HFF-Myc (cell line): ENCODE measurements at regions not wholly inside any gene's neighbourhood (a gene's known extent, or its start where the extent isn't known, plus 50 kb on each side); places are given as distances from the start of the nearest gene placed in this dataset.

Source experiments
- DNase-seq: peaks from one replicate; pipeline ENCODE4 v3.0.0-alpha.2; 2011; ENCODE audit warnings: low read depth; ENCODE audit errors: extremely low read depth
- H3K4me3 ChIP-seq: replicated peaks from 2 replicates; pipeline ENCODE4 v1.5.1; 2011; ENCODE audit warnings: low read depth, mild to moderate bottlenecking, control low read depth, low read length
- TF ChIP-seq, protein P1 (sequence below): IDR thresholded peaks from 2 replicates; pipeline ENCODE4 v1.5.1; 2012; ENCODE audit warnings: mild to moderate bottlenecking, low read depth, low read length, control low read depth; ENCODE audit errors: missing control alignments

- TF ChIP-seq, protein P1, sequence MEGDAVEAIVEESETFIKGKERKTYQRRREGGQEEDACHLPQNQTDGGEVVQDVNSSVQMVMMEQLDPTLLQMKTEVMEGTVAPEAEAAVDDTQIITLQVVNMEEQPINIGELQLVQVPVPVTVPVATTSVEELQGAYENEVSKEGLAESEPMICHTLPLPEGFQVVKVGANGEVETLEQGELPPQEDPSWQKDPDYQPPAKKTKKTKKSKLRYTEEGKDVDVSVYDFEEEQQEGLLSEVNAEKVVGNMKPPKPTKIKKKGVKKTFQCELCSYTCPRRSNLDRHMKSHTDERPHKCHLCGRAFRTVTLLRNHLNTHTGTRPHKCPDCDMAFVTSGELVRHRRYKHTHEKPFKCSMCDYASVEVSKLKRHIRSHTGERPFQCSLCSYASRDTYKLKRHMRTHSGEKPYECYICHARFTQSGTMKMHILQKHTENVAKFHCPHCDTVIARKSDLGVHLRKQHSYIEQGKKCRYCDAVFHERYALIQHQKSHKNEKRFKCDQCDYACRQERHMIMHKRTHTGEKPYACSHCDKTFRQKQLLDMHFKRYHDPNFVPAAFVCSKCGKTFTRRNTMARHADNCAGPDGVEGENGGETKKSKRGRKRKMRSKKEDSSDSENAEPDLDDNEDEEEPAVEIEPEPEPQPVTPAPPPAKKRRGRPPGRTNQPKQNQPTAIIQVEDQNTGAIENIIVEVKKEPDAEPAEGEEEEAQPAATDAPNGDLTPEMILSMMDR, result no peak
- no peak for DNase-seq
- H3K4me3 ChIP-seq, result no peak overlapping the region
These were observed 95.7 kb downstream of the VSTM2A start for GRCh38 chr7:54637712-54638396.

DNA sequence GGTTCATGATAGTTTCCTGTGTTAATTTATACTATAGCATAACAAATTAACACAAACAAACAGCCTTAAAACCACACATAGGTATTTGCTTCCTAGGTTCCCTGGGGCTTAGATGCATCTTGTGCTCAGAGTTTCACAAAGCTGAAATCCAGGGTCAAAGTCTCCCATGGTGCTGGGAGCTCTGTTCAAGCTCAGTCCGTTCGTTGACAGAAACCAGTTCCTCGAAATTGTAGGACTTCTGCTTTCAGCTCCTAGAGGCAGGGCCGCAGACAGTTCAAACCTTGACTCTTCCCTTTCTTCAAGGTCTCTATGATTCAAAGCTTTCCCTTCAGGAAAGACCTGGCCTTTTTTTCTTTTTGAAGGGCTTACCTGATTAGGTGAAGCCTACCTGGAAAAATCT lies 90.5 kb downstream of the VSTM2A start:
- TF ChIP-seq, protein P1, result no peak
- H3K4me3 ChIP-seq, result no peak overlapping the region
- no peak for DNase-seq

DNA sequence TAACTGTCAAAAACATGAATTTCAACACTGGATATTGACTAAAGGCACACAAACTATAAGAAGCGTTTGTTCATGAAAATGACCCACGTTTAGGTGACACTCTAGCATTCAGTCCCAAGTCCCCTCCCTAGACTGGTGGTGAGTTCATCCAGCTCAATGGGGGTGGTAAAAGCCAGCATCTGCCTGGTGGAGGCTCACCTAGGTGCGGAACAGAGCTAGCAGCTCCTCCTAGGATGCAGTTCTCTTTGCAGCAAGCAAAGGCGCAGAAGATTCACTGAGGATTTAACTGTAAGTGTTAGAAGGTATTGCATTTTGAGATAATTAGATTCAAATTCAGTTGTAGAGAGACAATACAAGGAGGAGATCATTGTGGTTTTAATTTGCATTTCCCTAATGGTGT lies 87.6 kb downstream of the VSTM2A start:
- DNase-seq, result no peak
- TF ChIP-seq, protein P1, result no peak
- no peak overlapping the region for H3K4me3 ChIP-seq

DNA sequence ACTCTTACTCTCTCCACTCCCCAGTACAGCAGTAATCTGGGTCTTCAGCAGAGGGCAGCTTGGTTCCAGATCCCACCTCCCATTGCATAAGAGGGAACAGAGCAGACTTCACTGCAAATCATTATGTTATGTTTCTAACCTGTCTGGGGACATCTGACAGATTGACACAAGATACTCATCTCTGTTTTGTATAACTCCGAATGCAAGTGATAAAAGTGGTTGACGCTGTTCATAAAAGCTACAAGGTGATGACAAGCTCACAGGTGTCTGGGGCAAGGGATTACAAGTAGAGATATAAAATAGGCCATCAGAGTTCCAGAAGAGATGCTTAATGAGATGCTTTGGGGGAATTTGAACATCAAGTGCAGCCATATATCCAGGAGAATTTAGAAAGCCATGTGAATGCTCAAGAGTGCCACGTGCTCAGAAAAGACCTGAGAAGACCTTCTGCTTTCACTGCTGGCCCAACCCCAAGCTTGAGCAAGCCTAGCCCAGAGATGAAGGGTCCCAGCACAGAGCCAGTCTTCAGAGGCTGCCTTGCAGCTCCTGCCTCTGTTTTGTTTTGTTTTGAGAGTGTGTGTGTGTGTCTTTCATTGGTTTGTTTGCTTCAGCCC lies 80.6 kb downstream of the VSTM2A start:
- TF ChIP-seq, protein P1, result no peak
- DNase-seq, result no peak
- H3K4me3 ChIP-seq, result no peak overlapping the region
